ENCODE measurements at regions not wholly inside any gene's neighbourhood (a gene's known extent, or its start where the extent isn't known, plus 50 kb on each side); places are given as distances from the start of the nearest gene placed in this dataset.

GRCh38 chr15:94607176-94607654, 375.9 kb downstream of the MCTP2 start:
- no peak for DNase-seq

- DNase-seq: no peak
These were observed 378.7 kb downstream of the MCTP2 start for GRCh38 chr15:94610069-94610468.

- no peak for DNase-seq
These were observed 379.1 kb downstream of the MCTP2 start for GRCh38 chr15:94610485-94610884.

GRCh38 chr15:94611656-94612055, 380.3 kb downstream of the MCTP2 start:
- no peak for DNase-seq

GRCh38 chr15:94615688-94616087, 384.3 kb downstream of the MCTP2 start:
- no peak for DNase-seq

- no peak for DNase-seq
These were observed 389.3 kb downstream of the MCTP2 start for GRCh38 chr15:94620632-94621031.

- no peak for DNase-seq
These were observed 390.4 kb downstream of the MCTP2 start for GRCh38 chr15:94621736-94622135.

- no peak for DNase-seq
These were observed 395.6 kb downstream of the MCTP2 start for GRCh38 chr15:94626949-94627348.

- no peak for DNase-seq
These were observed 400.2 kb downstream of the MCTP2 start for GRCh38 chr15:94631608-94632007.

- DNase-seq: no peak
These were observed 406.8 kb downstream of the MCTP2 start for GRCh38 chr15:94638183-94638582.

GRCh38 chr15:94639701-94640100, 408.3 kb downstream of the MCTP2 start:
- no peak for DNase-seq

- DNase-seq: no peak
These were observed 413.1 kb downstream of the MCTP2 start for GRCh38 chr15:94644433-94644832.

GRCh38 chr15:94653071-94653470, 421.7 kb downstream of the MCTP2 start:
- no peak for DNase-seq

- no peak for DNase-seq
These were observed 424.0 kb downstream of the MCTP2 start for GRCh38 chr15:94655249-94655880.

GRCh38 chr15:94665676-94666441, 434.5 kb downstream of the MCTP2 start:
- no peak for DNase-seq

- DNase-seq: no peak
These were observed 435.2 kb downstream of the MCTP2 start for GRCh38 chr15:94666553-94666952.

GRCh38 chr15:94667109-94667508, 435.7 kb downstream of the MCTP2 start:
- DNase-seq: no peak

GRCh38 chr15:94670438-94671034, 439.2 kb downstream of the MCTP2 start:
- no peak for DNase-seq

- no peak for DNase-seq
These were observed 440.6 kb downstream of the MCTP2 start for GRCh38 chr15:94671858-94672532.

- DNase-seq: no peak
These were observed 442.4 kb downstream of the MCTP2 start for GRCh38 chr15:94673801-94674200.

- no peak for DNase-seq
These were observed 442.9 kb downstream of the MCTP2 start for GRCh38 chr15:94674296-94674695.

GRCh38 chr15:94677202-94677790, 445.9 kb downstream of the MCTP2 start:
- DNase-seq: no peak

GRCh38 chr15:94682171-94682570, 450.8 kb downstream of the MCTP2 start:
- no peak for DNase-seq
